ENCODE measurements at regions not wholly inside any gene's neighbourhood (a gene's known extent, or its start where the extent isn't known, plus 50 kb on each side); places are given as distances from the start of the nearest gene placed in this dataset.
"Not testable (repeated sequence)": the region's sequence is repeated elsewhere in the genome, so short reads cannot be mapped to it uniquely, and the experiment has no call there.

DNA sequence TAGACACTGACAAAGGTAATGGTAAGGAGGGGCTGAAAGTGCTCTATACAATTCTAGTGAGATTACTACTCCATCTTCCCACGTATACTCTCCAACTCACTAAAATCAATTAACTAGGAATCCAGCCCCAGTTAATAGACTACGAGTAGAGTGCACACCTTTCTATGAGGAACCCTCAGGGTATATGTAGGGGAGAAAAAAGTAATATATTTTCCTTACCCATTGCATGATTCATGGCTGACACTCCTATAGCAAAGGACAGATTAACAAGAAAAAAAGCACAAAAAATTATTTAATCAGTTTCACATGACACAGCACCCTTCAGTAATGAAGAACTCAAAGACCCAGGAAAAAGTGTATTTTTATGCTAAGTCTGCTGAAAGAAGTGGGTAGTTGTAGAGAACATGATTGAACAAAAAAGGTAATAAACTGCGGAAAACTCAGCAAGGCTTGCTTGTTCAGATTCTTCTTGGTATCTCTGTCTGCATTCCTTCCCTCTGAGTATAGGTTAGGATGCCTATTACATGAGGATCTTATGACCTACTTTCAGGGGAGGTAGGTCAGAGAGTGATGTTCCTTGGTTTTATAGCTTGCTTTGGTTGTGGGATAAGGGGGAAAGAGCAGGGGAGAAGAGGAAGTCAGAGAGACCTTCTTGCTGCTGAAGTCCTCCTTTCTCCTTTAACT is 342.0 kb upstream of the DLGAP1 start:
- DNase-seq = no peak

DNA sequence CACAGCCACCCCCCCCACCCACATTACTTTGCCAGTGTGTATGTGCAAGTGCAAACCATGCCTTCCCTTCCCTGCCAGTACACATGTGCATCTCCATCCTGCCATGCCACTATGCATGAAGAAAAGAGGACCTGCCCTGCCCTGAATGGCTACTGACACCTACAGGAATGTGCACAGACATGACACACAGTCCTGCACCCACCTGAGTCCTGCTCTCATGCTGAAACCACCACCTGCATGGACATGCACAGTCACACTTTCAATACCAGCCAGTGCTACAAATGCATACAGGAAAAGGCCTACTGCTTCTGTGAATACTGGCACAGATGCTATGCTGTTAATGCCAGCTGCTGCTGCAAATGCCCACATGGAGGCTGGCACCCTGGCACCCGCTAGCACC is 334.4 kb upstream of the DLGAP1 start:
- DNase-seq = no peak

DNA sequence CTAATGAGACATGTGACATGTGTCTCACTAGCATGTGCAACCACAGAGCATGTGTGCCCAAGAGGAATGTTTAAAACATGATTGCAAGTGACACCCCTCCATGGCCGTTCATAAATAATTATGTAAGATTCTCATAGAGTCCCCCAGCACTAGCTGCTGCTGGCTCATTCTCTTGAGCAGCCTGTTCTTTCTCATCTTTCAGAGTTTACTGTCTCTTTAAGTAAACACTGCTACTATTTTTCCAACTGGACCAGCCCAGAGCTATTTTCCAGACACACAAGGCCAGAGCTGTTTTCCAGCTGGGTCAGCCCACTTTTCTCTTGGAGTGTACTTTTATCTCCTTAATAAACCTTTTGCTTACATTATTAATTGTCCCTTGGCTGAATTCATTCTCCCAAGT is 326.8 kb upstream of the DLGAP1 start:
- DNase-seq = no peak

DNA sequence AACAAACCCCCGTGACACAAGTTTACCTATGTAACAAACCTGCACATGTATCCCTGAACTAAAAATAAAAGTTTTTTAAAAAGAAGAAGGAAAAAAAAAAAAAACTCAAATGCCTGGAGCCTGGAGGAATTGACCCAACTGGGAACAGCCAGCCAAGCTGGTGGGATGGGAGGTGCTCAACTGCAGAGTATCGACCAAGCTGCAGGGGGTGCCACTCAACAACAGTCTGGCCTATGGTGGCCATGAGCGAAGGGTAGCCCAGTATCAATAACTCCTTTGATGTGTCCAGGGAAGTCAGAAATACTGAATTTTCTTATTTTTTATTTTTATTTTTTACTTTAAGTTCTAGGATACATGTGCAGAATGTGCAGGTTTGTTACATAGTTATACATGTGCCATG is 310.3 kb upstream of the DLGAP1 start:
- DNase-seq = no peak

GRCh38 chr18:4762330-4762729 is 307.2 kb upstream of the DLGAP1 start:
- DNase-seq = no peak

GRCh38 chr18:4758980-4759379 is 303.9 kb upstream of the DLGAP1 start:
- no peak for DNase-seq

- no peak for DNase-seq
Measured at GRCh38 chr18:4755848-4756247, 300.7 kb upstream of the DLGAP1 start.

DNA sequence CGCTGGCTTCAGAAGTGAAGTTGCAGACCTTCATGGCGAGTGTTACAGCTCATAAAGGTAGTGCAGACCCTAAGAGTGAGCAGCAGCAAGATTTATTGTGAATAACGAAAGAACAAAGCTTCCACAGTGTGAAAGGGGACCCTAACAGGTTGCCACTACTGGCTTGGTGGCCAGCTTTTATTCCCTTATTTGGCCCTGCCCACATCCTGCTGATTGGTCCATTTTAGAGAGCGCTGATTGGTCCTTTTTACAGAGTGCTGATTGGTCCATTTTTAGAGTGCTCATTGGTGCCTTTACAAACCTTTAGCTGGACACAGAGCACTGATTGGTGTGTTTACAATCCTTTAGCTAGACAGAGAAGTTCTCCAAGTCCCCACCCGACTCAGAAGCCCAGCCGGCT is 298.0 kb upstream of the DLGAP1 start:
- not testable (repeated sequence) for DNase-seq

DNA sequence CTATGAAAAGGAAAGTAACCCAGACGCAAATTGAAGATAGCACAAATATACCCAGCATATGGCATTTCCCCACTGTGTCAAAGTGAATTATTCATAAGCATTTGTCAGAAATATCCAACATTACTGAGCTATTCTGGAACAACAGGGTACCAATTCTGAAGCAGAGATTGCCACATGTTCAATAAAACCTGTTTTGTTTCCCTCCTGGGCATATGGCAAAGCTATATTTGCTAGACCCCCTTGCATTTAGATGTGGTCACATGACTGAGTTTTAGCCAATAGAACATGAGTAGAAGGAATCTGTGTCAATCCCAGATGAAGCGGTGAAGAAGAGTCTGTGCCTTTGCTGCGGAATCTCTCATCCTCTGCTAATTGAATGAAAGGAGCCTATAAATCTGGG is 296.4 kb upstream of the DLGAP1 start:
- DNase-seq = no peak

- DNase-seq = no peak
Measured at GRCh38 chr18:4750393-4751346, 295.6 kb upstream of the DLGAP1 start.

- no peak for DNase-seq
Measured at GRCh38 chr18:4748975-4749374, 293.9 kb upstream of the DLGAP1 start.

- no peak for DNase-seq
Measured at GRCh38 chr18:4734903-4735302, 279.8 kb upstream of the DLGAP1 start.

DNA sequence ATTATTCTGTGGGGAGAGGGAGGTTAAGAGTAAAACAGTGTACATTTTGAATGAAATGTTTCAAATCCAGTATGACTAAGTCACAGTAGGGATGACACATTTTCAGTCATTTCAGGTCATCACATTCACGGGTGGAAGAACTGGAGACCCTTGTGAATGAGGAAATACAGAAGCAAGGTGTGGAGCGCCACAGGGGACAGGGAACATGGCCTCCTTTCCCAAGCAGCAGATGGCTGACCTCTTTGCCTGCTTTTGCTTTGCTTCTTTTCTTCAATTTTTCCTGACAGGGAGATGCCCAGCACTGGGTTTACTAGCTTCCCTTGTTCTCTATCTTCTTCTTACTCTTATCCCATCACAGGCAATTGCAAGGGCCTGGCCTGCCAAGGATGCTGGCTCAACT is 278.9 kb upstream of the DLGAP1 start:
- DNase-seq = no peak

DNA sequence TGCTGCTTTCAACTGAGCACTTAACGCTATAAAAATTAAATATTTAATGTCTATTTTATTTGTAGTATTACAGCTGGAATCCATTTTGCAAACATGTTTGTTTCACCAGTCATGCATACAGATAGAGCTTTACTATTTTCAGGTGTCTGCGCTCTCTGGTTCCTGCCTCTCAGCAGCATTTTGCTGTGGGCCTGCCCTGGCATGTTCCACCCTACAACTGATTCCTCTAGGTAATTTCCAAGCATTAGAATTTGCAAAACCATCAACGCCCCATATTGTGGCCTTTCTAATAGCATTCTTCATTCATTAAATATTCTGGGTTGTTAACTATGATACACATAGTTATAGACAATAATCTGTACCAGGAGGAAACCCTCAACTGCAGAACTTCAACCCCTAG is 266.4 kb upstream of the DLGAP1 start:
- DNase-seq = no peak

- DNase-seq = no peak
Measured at GRCh38 chr18:4720518-4720917, 265.4 kb upstream of the DLGAP1 start.

- no peak for DNase-seq
Measured at GRCh38 chr18:4705894-4706293, 250.8 kb upstream of the DLGAP1 start.

DNA sequence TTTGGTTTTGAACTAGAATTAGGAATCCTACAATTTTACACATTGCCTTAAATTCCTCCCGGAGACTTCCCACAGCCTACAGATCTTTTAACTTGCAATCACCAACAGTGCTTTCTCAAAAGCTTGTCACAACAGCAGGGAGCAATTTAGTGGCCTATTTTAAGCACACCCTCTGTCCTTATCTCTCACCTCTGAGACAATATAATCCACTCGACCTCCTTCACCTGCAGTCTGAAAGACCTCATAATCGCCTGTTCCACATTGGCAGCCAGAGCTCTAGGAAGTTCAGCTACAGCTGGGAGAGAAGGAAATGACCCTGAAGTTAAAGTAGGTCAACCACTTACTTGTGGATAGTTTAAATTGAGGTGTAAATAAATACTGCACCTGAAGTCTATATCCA is 249.7 kb upstream of the DLGAP1 start:
- no peak for DNase-seq

- no peak for DNase-seq
Measured at GRCh38 chr18:4691836-4692235, 236.7 kb upstream of the DLGAP1 start.

DNA sequence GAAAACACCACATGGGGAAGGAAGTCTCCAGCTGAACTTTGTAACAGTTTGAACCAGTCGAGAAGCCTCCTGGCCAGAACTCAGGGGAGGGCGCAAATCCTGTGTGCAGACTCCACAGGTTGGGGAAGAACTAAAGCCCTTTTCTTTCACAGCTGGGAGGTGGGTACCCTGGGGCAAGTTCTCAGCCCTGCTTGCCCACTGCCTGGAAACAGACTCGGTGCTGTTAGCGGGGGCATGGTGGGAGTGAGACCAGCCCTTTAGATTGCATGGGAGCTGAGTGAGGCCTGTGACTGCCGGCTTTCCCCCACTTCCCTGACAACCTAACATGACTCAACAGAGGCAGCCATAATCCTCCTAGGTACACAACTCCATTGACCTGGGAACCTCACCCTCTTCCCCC is 223.6 kb upstream of the DLGAP1 start:
- not testable (repeated sequence) for DNase-seq

GRCh38 chr18:4677006-4677405 is 221.9 kb upstream of the DLGAP1 start:
- no peak for DNase-seq

- no peak for DNase-seq
Measured at GRCh38 chr18:4672162-4672561, 217.1 kb upstream of the DLGAP1 start.

DNA sequence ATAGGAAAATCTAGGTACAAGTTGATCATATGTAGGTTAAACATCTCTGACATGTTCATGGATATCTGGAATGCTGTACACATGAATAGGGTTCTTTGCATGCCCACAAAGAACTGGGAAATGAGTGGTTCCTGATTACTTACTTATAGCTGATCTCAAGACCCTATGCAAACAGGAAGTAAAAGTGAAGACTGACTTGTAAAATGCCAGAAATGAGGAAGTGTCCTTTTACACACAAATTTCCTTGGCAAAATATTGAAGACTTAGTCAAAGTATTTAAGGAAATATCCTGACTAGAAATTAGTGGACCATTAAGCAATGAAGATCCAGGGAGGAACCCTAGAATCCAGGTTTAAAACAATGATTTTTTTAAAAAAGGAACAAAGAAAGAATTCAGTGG is 203.7 kb upstream of the DLGAP1 start:
- DNase-seq = no peak

DNA sequence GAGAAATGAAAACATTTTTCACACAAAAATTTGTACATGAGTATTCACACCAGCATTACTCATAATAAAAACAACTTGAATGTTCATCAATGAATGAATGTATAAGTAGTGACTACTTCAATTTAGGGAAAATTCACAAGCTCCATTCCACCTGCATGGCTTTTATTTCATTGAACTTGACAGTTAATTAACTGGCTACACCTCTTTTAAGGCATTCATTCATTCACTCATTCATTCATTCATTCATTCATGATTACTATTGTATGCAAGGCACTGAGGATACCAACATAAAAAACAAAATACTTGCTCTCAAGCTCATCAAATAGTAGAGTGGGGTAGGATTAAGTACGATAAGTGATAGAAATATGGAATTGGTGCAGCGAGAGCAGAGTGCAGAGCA is 198.3 kb upstream of the DLGAP1 start:
- DNase-seq = no peak

All from nucleus accumbens (tissue), 56 donors.